ENCODE measurements at regions not wholly inside any gene's neighbourhood (a gene's known extent, or its start where the extent isn't known, plus 50 kb on each side); places are given as distances from the start of the nearest gene placed in this dataset.

- TF ChIP-seq, protein P1, sequence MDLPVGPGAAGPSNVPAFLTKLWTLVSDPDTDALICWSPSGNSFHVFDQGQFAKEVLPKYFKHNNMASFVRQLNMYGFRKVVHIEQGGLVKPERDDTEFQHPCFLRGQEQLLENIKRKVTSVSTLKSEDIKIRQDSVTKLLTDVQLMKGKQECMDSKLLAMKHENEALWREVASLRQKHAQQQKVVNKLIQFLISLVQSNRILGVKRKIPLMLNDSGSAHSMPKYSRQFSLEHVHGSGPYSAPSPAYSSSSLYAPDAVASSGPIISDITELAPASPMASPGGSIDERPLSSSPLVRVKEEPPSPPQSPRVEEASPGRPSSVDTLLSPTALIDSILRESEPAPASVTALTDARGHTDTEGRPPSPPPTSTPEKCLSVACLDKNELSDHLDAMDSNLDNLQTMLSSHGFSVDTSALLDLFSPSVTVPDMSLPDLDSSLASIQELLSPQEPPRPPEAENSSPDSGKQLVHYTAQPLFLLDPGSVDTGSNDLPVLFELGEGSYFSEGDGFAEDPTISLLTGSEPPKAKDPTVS (IDR thresholded peaks at IDR 0.05; ENCODE audit: low read depth, low read length), result no peak
- TF ChIP-seq JUNB (IDR thresholded peaks at IDR 0.05), result peak; percentile 97
- no peak for TF ChIP-seq MYB (IDR thresholded peaks at IDR 0.05; ENCODE audit: borderline replicate concordance, low read depth, low read length)
- TF ChIP-seq, protein P2, sequence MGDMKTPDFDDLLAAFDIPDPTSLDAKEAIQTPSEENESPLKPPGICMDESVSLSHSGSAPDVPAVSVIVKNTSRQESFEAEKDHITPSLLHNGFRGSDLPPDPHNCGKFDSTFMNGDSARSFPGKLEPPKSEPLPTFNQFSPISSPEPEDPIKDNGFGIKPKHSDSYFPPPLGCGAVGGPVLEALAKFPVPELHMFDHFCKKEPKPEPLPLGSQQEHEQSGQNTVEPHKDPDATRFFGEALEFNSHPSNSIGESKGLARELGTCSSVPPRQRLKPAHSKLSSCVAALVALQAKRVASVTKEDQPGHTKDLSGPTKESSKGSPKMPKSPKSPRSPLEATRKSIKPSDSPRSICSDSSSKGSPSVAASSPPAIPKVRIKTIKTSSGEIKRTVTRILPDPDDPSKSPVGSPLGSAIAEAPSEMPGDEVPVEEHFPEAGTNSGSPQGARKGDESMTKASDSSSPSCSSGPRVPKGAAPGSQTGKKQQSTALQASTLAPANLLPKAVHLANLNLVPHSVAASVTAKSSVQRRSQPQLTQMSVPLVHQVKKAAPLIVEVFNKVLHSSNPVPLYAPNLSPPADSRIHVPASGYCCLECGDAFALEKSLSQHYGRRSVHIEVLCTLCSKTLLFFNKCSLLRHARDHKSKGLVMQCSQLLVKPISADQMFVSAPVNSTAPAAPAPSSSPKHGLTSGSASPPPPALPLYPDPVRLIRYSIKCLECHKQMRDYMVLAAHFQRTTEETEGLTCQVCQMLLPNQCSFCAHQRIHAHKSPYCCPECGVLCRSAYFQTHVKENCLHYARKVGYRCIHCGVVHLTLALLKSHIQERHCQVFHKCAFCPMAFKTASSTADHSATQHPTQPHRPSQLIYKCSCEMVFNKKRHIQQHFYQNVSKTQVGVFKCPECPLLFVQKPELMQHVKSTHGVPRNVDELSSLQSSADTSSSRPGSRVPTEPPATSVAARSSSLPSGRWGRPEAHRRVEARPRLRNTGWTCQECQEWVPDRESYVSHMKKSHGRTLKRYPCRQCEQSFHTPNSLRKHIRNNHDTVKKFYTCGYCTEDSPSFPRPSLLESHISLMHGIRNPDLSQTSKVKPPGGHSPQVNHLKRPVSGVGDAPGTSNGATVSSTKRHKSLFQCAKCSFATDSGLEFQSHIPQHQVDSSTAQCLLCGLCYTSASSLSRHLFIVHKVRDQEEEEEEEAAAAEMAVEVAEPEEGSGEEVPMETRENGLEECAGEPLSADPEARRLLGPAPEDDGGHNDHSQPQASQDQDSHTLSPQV (IDR thresholded peaks at IDR 0.05), result no peak
- TF ChIP-seq E4F1 (IDR thresholded peaks at IDR 0.05; ENCODE audit: borderline replicate concordance, partially characterized antibody), result no peak
- no peak for TF ChIP-seq SUZ12 (IDR thresholded peaks at IDR 0.05; ENCODE audit: unreplicated experiment)
- no peak for TF ChIP-seq SMAD5 (IDR thresholded peaks at IDR 0.05; ENCODE audit: low read depth)
- no peak for TF ChIP-seq SIN3A (IDR thresholded peaks at IDR 0.05; ENCODE audit: low read depth, low read length)
- peak in 1 of 2 experiments; percentile 87; a peak in 2 of 4 replicates for TF ChIP-seq SRF (IDR thresholded peaks at IDR 0.05; ENCODE audit: low read depth in 2 of 2, low read length in 2 of 2)
- peak; percentile 95 for TF ChIP-seq MTA2 (IDR thresholded peaks at IDR 0.05; ENCODE audit: low read depth)
- no peak for TF ChIP-seq NR2C2 (IDR thresholded peaks at IDR 0.05; ENCODE audit: borderline replicate concordance, control insufficient read depth, insufficient read length, low read depth)
- peak; percentile 86; the same call in 1 of the 2 replicates for TF ChIP-seq ZBED1 (IDR thresholded peaks at IDR 0.05; ENCODE audit: borderline replicate concordance)
- TF ChIP-seq POLR2A (IDR thresholded peaks at IDR 0.05; ENCODE audit: low read depth, low read length), result no peak
- no peak for TF ChIP-seq RBBP5 (conservative IDR thresholded peaks at IDR 0.05)
- TF ChIP-seq BCL11A (IDR thresholded peaks at IDR 0.05; ENCODE audit: low read depth, low read length), result peak; percentile 97
- TF ChIP-seq, protein P3, sequence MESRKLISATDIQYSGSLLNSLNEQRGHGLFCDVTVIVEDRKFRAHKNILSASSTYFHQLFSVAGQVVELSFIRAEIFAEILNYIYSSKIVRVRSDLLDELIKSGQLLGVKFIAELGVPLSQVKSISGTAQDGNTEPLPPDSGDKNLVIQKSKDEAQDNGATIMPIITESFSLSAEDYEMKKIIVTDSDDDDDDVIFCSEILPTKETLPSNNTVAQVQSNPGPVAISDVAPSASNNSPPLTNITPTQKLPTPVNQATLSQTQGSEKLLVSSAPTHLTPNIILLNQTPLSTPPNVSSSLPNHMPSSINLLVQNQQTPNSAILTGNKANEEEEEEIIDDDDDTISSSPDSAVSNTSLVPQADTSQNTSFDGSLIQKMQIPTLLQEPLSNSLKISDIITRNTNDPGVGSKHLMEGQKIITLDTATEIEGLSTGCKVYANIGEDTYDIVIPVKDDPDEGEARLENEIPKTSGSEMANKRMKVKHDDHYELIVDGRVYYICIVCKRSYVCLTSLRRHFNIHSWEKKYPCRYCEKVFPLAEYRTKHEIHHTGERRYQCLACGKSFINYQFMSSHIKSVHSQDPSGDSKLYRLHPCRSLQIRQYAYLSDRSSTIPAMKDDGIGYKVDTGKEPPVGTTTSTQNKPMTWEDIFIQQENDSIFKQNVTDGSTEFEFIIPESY (IDR thresholded peaks at IDR 0.05), result no peak
- TF ChIP-seq CHD2 (IDR thresholded peaks at IDR 0.05; ENCODE audit: borderline replicate concordance, low read depth, low read length), result peak; percentile 64; the same call in 1 of the 2 replicates
- no peak for TF ChIP-seq KDM1A (IDR thresholded peaks at IDR 0.05; ENCODE audit: borderline replicate concordance)
- TF ChIP-seq, protein P4, sequence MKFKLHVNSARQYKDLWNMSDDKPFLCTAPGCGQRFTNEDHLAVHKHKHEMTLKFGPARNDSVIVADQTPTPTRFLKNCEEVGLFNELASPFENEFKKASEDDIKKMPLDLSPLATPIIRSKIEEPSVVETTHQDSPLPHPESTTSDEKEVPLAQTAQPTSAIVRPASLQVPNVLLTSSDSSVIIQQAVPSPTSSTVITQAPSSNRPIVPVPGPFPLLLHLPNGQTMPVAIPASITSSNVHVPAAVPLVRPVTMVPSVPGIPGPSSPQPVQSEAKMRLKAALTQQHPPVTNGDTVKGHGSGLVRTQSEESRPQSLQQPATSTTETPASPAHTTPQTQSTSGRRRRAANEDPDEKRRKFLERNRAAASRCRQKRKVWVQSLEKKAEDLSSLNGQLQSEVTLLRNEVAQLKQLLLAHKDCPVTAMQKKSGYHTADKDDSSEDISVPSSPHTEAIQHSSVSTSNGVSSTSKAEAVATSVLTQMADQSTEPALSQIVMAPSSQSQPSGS (IDR thresholded peaks at IDR 0.05; ENCODE audit: low read length), result peak; percentile 97
These were observed 268.4 kb downstream of the ETS1 start (continued) for GRCh38 chr11:128318856-128319474.

Data from GM12878 (cell line).